Central memory CD4-positive, alpha-beta T cell (primary cell): ENCODE measurements at regions not wholly inside any gene's neighbourhood (a gene's known extent, or its start where the extent isn't known, plus 50 kb on each side); places are given as distances from the start of the nearest gene placed in this dataset.

Experiments
- DNase-seq: peaks from one replicate; pipeline ENCODE4 v3.0.0; 2022

DNA sequence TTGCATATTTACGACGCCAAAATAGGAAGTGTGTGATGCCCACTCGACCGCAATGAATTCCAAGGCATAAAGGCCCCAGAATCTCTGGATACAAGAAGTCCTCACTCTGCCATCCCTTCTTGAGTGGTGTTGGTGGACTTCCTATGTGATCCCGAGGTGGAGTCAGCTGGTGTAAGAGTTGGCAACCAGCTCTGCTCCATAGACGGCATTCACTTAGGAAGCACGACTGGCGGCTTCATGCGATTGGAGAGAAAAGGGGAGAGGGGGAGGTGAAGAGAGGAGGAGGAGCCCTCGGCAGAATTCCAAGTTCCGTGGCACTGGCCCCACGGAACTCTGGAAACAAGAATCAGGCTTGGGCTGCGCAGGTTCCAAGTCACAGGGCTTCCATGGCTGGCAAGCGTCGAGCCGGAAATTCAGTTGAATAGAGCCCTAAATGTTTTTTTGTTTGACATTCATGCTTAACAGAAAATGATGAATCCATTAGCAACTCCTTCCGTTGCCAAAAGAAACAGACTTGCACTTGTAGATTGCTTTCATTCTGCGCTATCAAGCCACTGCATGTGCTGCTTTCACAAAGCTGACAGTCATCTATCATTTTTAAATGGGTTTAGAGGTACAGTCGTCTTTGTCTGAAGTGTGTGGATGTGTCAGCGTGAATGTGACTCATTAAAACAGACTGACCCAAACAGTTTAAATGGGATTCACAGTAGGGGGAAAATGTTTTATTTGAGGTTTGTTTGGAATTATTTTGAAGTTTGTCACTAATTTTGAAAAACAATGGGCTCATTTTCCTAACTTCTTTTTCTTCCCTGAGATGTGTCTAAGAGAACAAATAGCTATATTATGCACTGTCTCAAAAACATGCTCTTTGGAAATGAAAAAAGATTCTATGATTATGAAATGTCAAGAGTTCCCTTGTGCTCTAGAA, 428.3 kb upstream of the ATP11B start:
- DNase-seq, result no peak

DNA sequence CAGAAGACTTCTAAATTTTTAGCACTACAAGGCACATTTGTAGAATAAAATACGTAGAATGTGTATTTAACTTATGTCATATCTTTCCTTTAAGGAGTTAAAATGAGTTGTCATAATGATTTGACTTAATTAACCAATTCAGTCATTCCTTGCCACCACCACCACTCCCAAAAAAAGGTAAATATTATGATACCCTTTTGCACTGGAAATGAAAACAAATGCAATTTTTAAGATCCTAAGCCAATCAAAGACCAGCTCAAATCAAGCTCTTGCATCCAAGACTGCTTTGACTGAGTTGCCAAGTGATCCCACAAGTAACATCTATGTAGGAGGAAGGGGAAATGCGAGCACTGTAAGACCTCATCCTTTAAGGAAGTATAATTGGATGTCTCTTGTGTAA, 426.6 kb upstream of the ATP11B start:
- no peak for DNase-seq

GRCh38 chr3:182369861-182370260, 423.4 kb upstream of the ATP11B start:
- no peak for DNase-seq

DNA sequence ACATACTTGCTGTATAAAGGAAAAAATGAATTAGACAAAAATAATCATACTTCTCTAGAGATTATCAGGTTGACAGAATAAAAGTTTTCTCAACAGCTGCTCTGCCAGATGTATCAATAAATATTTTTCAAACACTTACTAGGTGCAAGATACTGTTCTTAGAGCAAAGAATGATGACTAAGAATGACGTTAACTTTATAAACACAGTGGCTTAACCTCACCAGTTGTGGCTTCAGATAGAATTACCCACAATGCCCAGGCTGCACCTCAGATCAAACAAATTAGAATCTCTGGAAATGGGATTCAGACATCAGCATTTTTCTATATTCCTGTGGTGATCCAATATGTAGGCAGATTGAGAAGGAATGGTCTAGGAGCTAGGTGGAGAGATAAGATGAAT, 422.4 kb upstream of the ATP11B start:
- DNase-seq, result no peak

- no peak for DNase-seq
Observed at GRCh38 chr3:182375916-182376315, 417.4 kb upstream of the ATP11B start.

GRCh38 chr3:182382112-182382857, 411.0 kb upstream of the ATP11B start:
- DNase-seq, result no peak

DNA sequence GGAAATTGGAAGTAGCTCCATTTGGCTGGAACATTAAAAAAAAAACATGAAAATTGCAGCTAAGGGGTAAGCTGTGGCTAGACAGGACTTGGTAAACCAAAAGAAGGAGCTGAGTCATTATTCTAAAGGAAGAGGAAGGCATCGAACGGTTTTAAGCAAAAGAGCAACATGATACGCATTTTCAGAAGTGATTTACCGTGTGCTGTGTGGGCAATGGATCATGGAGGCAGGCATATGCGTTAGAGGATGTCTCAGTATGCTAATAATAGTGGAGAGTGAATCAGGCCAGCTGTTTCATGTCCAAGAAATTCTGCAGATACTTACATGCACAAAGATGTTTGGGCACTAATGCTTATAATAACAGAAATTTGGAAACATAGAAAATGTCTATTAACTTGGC, 409.1 kb upstream of the ATP11B start:
- no peak for DNase-seq

GRCh38 chr3:182385356-182385755, 407.9 kb upstream of the ATP11B start:
- DNase-seq, result no peak

- DNase-seq, result no peak
Observed at GRCh38 chr3:182388506-182388905, 404.8 kb upstream of the ATP11B start.

- no peak for DNase-seq
Observed at GRCh38 chr3:182389071-182389815, 404.1 kb upstream of the ATP11B start.

DNA sequence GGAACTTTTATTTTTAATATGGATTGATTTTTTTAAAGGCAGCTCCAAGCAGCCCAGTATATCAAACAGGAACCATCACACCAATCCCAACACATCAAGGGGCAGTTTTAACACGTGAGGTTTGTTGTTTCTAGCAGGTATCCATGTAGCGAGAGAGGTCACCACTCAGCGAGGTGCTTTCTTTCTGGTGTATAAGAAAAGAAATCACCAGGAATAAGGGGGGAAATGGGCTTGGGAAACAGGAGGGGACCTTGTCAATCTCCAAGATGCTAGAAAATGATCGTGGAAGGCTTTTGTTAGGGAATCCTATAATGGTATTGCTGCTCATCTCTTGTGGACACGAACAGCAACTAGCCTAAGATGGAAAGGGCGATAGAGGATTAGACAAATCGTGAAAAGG, 402.9 kb upstream of the ATP11B start:
- no peak for DNase-seq

- DNase-seq, result no peak
Observed at GRCh38 chr3:182392182-182392937, 400.9 kb upstream of the ATP11B start.

GRCh38 chr3:182393151-182393550, 400.2 kb upstream of the ATP11B start:
- DNase-seq, result no peak

GRCh38 chr3:182393830-182394367, 399.4 kb upstream of the ATP11B start:
- DNase-seq, result no peak

DNA sequence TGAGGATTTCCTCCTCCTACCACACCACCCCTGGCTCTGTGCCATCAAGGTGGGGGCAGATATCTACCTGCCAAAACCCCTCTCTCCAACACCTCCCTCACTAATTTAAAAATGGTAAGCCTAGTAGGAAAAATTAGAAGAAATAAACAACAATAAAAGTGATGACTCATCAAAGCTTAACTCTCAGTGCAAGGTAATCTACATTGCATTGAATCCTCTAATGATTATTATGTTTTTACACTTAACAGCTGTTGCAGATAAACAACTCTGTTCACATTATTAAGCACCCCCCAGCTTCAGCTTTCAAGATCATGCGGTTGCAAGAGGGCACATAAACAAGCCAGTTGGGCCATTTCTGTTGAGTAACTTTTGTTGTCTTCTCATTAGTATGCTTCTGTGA, 396.1 kb upstream of the ATP11B start:
- no peak for DNase-seq

DNA sequence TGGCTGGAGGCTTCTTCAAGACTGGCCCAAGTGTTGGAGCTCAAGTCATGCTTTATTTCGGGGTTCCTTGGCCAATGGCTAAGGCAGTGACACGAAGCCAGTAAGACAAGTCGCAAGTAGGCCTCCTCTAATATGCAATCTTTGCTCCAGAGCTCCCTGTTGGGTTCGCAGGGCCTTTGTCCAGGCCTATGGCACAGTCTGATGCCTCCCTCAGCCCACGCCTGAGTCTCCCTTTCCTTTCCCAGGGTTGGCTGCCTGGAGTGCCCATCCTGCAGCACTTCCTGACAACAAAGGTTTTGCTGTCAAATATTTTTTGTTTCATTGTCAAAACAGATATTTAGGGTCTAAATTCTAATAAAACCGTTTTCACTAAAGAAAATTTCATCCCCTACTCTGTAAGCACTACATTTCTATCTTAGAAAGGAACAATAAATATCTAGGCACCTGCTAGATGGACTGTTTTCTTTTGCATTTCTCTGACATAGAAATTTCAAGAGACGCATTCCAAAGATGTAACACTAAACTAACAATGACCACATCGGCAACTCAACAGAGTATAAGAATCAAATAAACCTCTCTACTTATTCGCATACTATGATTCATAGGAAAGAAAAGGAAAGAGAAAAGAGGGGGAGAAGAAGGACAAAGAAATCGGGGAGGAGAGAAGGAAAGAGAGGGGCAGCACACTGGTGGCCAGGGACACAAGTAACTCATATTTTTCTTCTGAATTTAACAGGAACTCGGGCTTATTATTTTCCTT, 393.1 kb upstream of the ATP11B start:
- no peak for DNase-seq

GRCh38 chr3:182400838-182401237, 392.5 kb upstream of the ATP11B start:
- DNase-seq, result no peak

DNA sequence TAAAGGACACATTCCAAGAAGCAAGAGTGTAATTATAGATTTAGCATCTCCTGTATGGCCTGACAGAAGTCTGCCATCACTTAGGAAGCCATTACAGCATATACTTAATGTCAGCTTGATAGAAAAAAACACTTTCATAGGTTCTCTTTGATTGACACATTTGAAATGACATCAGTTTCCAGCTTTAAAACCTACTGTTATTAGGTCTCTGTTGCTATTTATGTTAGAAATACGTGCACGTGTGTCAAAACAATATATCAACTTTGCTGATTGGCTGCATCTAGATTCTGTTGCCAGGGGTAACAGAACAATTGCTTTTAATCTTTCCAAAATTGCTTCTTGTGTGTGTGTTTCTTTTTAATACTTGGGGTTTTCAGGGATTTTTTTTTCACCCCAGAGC, 389.3 kb upstream of the ATP11B start:
- no peak for DNase-seq

- no peak for DNase-seq
Observed at GRCh38 chr3:182405759-182406158, 387.5 kb upstream of the ATP11B start.

GRCh38 chr3:182406786-182407185, 386.5 kb upstream of the ATP11B start:
- no peak for DNase-seq

GRCh38 chr3:182410051-182410450, 383.3 kb upstream of the ATP11B start:
- DNase-seq, result no peak

GRCh38 chr3:182412066-182412465, 381.2 kb upstream of the ATP11B start:
- no peak for DNase-seq
